ENCODE measurements at regions not wholly inside any gene's neighbourhood (a gene's known extent, or its start where the extent isn't known, plus 50 kb on each side); places are given as distances from the start of the nearest gene placed in this dataset.

GRCh38 chr7:67589183-67589582 is 592.5 kb downstream of the TYW1 start:
- no peak overlapping the region for H3K4me3 ChIP-seq (ENCODE audit: low read length)
- H3K27me3 ChIP-seq (ENCODE audit: control insufficient read depth, insufficient read depth, low read length) = no peaks in the 10 kb centered on the region
- no peak overlapping the region for H3K9ac ChIP-seq (ENCODE audit: low read length)
- no peaks in the 10 kb centered on the region for H3K36me3 ChIP-seq (ENCODE audit: control insufficient read depth, insufficient read depth, low read length)
- no peaks in the 10 kb centered on the region for H3K4me1 ChIP-seq (ENCODE audit: control insufficient read depth, insufficient read depth, low read length)
- no peaks in the 10 kb centered on the region for H3K9me3 ChIP-seq (ENCODE audit: control insufficient read depth, low read length)

- H3K4me1 ChIP-seq (ENCODE audit: control insufficient read depth, insufficient read depth, low read length) = no peaks in the 10 kb centered on the region
- no peaks in the 10 kb centered on the region for H3K9me3 ChIP-seq (ENCODE audit: control insufficient read depth, low read length)
- H3K9ac ChIP-seq (ENCODE audit: low read length) = no peak overlapping the region
These were observed 594.0 kb downstream of the TYW1 start for GRCh38 chr7:67590649-67591048.

GRCh38 chr7:67593794-67594193 is 597.2 kb downstream of the TYW1 start:
- H3K27me3 ChIP-seq (ENCODE audit: control insufficient read depth, insufficient read depth, low read length) = no peaks in the 10 kb centered on the region
- H3K36me3 ChIP-seq (ENCODE audit: control insufficient read depth, insufficient read depth, low read length) = no peaks in the 10 kb centered on the region
- no peak overlapping the region for H3K4me3 ChIP-seq (ENCODE audit: low read length)
- H3K4me1 ChIP-seq (ENCODE audit: control insufficient read depth, insufficient read depth, low read length) = no peaks in the 10 kb centered on the region
- no peak overlapping the region for H3K9ac ChIP-seq (ENCODE audit: low read length)
- H3K9me3 ChIP-seq (ENCODE audit: control insufficient read depth, low read length) = no peaks in the 10 kb centered on the region

More at GRCh38 chr7:67590649-67591048, 594.0 kb downstream of the TYW1 start:
- no peak overlapping the region for H3K4me3 ChIP-seq (ENCODE audit: low read length)
- H3K36me3 ChIP-seq (ENCODE audit: control insufficient read depth, insufficient read depth, low read length) = no peaks in the 10 kb centered on the region
- no peaks in the 10 kb centered on the region for H3K27me3 ChIP-seq (ENCODE audit: control insufficient read depth, insufficient read depth, low read length)

- Histone ChIP-seq H3K4me3 (ENCODE audit: low read length) (no peak overlapping the region), H3K9me3 (ENCODE audit: control insufficient read depth, low read length) (no peaks in the 10 kb centered on the region), H3K9ac (ENCODE audit: low read length) (no peak overlapping the region), H3K27me3 (ENCODE audit: control insufficient read depth, insufficient read depth, low read length) (no peaks in the 10 kb centered on the region), H3K4me1 (ENCODE audit: control insufficient read depth, insufficient read depth, low read length) (no peaks in the 10 kb centered on the region), H3K36me3 (ENCODE audit: control insufficient read depth, insufficient read depth, low read length) (no peaks in the 10 kb centered on the region)
These were observed 599.0 kb downstream of the TYW1 start for GRCh38 chr7:67595431-67596180.

GRCh38 chr7:67597161-67597560 is 600.5 kb downstream of the TYW1 start:
- no peaks in the 10 kb centered on the region for H3K9me3 ChIP-seq (ENCODE audit: control insufficient read depth, low read length)
- H3K9ac ChIP-seq (ENCODE audit: low read length) = no peak overlapping the region

GRCh38 chr7:67598469-67598868 is 601.8 kb downstream of the TYW1 start:
- Histone ChIP-seq H3K9me3 (ENCODE audit: control insufficient read depth, low read length) (no peaks in the 10 kb centered on the region), H3K9ac (ENCODE audit: low read length) (no peak overlapping the region), H3K4me1 (ENCODE audit: control insufficient read depth, insufficient read depth, low read length) (no peaks in the 10 kb centered on the region), H3K27me3 (ENCODE audit: control insufficient read depth, insufficient read depth, low read length) (no peaks in the 10 kb centered on the region), H3K4me3 (ENCODE audit: low read length) (no peak overlapping the region), H3K36me3 (ENCODE audit: control insufficient read depth, insufficient read depth, low read length) (no peaks in the 10 kb centered on the region)

More at GRCh38 chr7:67597161-67597560, 600.5 kb downstream of the TYW1 start:
- H3K27me3 ChIP-seq (ENCODE audit: control insufficient read depth, insufficient read depth, low read length) = no peaks in the 10 kb centered on the region
- no peaks in the 10 kb centered on the region for H3K4me1 ChIP-seq (ENCODE audit: control insufficient read depth, insufficient read depth, low read length)
- no peak overlapping the region for H3K4me3 ChIP-seq (ENCODE audit: low read length)
- no peaks in the 10 kb centered on the region for H3K36me3 ChIP-seq (ENCODE audit: control insufficient read depth, insufficient read depth, low read length)

GRCh38 chr7:67599331-67600062 is 602.9 kb downstream of the TYW1 start:
- H3K36me3 ChIP-seq (ENCODE audit: control insufficient read depth, insufficient read depth, low read length) = no peaks in the 10 kb centered on the region
- H3K4me3 ChIP-seq (ENCODE audit: low read length) = no peak overlapping the region
- no peak overlapping the region for H3K9ac ChIP-seq (ENCODE audit: low read length)
- no peaks in the 10 kb centered on the region for H3K27me3 ChIP-seq (ENCODE audit: control insufficient read depth, insufficient read depth, low read length)
- H3K9me3 ChIP-seq (ENCODE audit: control insufficient read depth, low read length) = no peaks in the 10 kb centered on the region
- H3K4me1 ChIP-seq (ENCODE audit: control insufficient read depth, insufficient read depth, low read length) = no peaks in the 10 kb centered on the region

GRCh38 chr7:67602246-67602887 is 605.7 kb downstream of the TYW1 start:
- no peaks in the 10 kb centered on the region for H3K27me3 ChIP-seq (ENCODE audit: control insufficient read depth, insufficient read depth, low read length)
- no peaks in the 10 kb centered on the region for H3K9me3 ChIP-seq (ENCODE audit: control insufficient read depth, low read length)
- no peaks in the 10 kb centered on the region for H3K4me1 ChIP-seq (ENCODE audit: control insufficient read depth, insufficient read depth, low read length)
- H3K9ac ChIP-seq (ENCODE audit: low read length) = no peak overlapping the region
- no peaks in the 10 kb centered on the region for H3K36me3 ChIP-seq (ENCODE audit: control insufficient read depth, insufficient read depth, low read length)
- no peak overlapping the region for H3K4me3 ChIP-seq (ENCODE audit: low read length)

GRCh38 chr7:67604461-67605386 is 608.1 kb downstream of the TYW1 start:
- Histone ChIP-seq H3K9me3 (ENCODE audit: control insufficient read depth, low read length) (no peaks in the 10 kb centered on the region), H3K27me3 (ENCODE audit: control insufficient read depth, insufficient read depth, low read length) (no peaks in the 10 kb centered on the region), H3K4me1 (ENCODE audit: control insufficient read depth, insufficient read depth, low read length) (no peaks in the 10 kb centered on the region), H3K36me3 (ENCODE audit: control insufficient read depth, insufficient read depth, low read length) (no peaks in the 10 kb centered on the region), H3K4me3 (ENCODE audit: low read length) (no peak overlapping the region), H3K9ac (ENCODE audit: low read length) (no peak overlapping the region)

GRCh38 chr7:67608806-67609205 is 612.2 kb downstream of the TYW1 start:
- no peaks in the 10 kb centered on the region for H3K36me3 ChIP-seq (ENCODE audit: control insufficient read depth, insufficient read depth, low read length)
- H3K4me1 ChIP-seq (ENCODE audit: control insufficient read depth, insufficient read depth, low read length) = no peaks in the 10 kb centered on the region
- no peaks in the 10 kb centered on the region for H3K9me3 ChIP-seq (ENCODE audit: control insufficient read depth, low read length)
- no peak overlapping the region for H3K9ac ChIP-seq (ENCODE audit: low read length)
- no peak overlapping the region for H3K4me3 ChIP-seq (ENCODE audit: low read length)
- no peaks in the 10 kb centered on the region for H3K27me3 ChIP-seq (ENCODE audit: control insufficient read depth, insufficient read depth, low read length)

- no peaks in the 10 kb centered on the region for H3K4me1 ChIP-seq (ENCODE audit: control insufficient read depth, insufficient read depth, low read length)
- no peak overlapping the region for H3K4me3 ChIP-seq (ENCODE audit: low read length)
- H3K27me3 ChIP-seq (ENCODE audit: control insufficient read depth, insufficient read depth, low read length) = no peaks in the 10 kb centered on the region
- H3K9me3 ChIP-seq (ENCODE audit: control insufficient read depth, low read length) = no peaks in the 10 kb centered on the region
- H3K36me3 ChIP-seq (ENCODE audit: control insufficient read depth, insufficient read depth, low read length) = no peaks in the 10 kb centered on the region
- no peak overlapping the region for H3K9ac ChIP-seq (ENCODE audit: low read length)
These were observed 614.3 kb downstream of the TYW1 start for GRCh38 chr7:67610897-67611296.
